ENCODE measurements at regions not wholly inside any gene's neighbourhood (a gene's known extent, or its start where the extent isn't known, plus 50 kb on each side); places are given as distances from the start of the nearest gene placed in this dataset.

DNA sequence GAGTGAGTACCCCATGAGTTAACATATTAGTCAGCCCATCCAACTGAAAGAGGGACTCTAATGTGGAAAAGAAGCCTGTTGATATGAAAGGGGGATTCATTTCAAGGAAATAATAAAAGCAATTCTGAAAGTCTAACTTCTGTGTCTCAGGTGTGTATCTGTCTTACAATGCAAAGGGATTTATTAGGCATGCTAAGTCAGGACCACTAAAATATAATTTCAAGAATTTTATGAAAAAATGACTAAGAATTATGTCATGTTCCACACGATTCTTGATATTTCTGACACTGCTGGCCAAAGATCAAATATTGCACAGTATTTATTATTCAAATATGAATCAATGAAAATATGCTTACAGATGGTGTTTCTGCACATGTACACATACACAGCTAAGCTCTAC, 130.8 kb downstream of the KLF12 start:
- no peak for DNase-seq (ENCODE audit: low read depth, low spot score)

DNA sequence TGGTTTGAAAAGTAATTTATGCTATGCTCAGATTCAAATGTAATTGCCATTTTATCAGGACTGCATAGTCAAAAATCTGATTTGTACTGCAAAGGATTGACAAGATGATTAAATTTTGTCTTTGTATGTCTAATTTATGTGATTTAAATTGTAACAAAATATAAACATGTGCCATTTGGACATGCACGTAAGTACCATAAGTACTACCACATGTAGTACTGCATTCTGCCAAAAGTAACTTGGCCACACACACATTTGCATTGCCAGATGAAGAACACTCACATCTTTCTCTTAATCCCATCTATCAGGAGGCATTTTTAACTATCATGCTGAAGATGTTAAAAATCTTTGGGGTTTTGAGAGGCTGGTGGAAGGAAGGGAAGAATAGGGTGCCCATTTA, 133.3 kb downstream of the KLF12 start:
- no peak for DNase-seq (ENCODE audit: low read depth, low spot score)

GRCh38 chr13:73998631-73999030, 135.6 kb downstream of the KLF12 start:
- no peak for DNase-seq (ENCODE audit: low read depth, low spot score)

DNA sequence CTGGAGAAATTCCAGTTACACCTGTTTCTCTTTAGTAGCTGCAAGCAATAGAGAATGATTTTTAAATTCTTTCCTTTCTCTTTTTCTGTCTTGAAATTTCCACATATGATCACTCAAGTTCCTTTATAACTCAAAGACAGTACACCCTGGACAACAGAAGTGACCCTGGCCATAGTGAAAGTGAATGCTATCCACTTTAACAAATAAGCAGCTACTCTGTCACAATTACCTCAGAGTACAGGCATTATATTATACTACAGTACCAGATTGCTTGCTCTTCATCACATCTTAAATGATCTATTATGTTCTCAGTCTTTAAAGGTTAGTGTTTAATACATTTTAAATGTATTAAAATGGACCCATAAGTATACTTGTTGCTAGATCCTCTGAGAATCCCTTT, 136.2 kb downstream of the KLF12 start:
- no peak for DNase-seq (ENCODE audit: low read depth, low spot score)

GRCh38 chr13:73996569-73996968, 137.6 kb downstream of the KLF12 start:
- DNase-seq (ENCODE audit: low read depth, low spot score) = no peak

DNA sequence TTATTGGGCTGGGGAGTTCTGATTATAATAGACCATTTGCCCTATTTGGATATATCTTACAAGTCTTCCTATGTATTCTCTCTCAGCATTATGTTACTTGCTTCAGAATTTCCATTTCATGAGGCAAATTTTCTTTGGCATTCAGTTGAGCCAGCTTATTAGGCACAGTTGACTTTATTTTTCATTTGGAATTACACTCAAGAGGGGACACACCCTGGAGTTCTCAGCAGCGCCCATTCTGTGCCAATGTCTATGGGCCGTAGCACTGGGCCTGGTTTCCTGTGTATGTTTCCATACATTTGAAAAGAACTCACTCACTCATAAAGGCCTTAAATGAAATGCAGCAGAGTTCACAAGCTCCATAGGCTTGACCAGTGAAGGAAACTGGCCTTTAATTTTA, 138.5 kb downstream of the KLF12 start:
- no peak for DNase-seq (ENCODE audit: low read depth, low spot score)

DNA sequence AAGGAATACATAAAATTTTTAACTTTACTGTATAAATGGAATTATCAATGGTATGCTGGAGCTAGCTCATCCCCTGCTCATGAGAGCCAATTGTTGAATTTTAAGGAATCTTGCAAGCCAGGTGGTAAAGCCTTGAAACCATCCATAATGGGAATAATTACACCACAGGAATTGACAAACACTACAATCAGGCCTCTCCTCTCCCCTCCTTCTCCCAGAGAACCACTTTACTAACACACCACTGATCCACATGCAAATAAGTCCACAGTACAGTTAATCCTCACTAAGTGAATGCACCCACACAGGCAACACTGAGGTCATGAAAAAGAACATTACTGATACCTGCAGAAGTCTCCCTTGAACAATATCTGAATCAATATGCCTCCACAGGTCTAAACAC, 140.5 kb downstream of the KLF12 start:
- DNase-seq (ENCODE audit: low read depth, low spot score) = no peak

DNA sequence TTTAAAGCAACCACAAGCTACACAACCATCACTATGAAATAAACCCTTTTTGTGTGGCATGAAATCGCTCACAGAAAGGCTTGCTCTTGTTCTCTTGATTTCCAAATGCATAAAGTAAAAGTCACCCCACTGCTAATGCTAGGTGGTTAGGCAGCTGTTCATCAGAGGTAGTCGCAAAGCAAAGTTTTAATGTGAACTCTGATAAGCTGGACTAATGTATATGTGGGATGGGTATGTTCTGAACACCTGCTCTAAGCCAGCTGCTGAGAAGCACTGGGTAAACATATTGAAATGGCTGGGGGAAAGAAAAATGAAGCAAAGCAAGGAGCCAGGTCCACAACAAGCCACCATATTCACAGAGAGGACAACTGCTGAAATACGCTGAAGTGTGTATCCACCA, 142.3 kb downstream of the KLF12 start:
- no peak for DNase-seq (ENCODE audit: low read depth, low spot score)

DNA sequence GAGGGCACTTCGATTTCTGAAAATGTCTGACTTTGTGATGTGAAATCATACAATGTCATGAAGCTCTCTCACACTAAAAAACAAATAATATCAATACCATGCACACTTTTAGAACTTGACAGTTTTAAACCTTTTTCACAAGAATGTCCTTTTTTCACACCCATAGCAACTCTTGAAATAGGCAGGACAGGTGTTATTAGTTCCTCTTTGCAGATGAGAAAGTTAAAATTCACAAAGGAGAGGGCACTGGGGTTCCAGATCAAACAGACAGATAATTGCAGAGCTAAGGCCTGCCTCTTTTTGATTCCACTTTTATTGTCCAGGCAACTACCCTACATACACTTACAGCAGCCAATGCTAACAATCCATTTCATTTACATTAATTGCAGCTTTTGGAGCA, 142.8 kb downstream of the KLF12 start:
- DNase-seq (ENCODE audit: low read depth, low spot score) = no peak

GRCh38 chr13:73989244-73989843, 144.9 kb downstream of the KLF12 start:
- DNase-seq (ENCODE audit: low read depth, low spot score) = no peak

- DNase-seq (ENCODE audit: low read depth, low spot score) = no peak
These were observed 145.7 kb downstream of the KLF12 start for GRCh38 chr13:73988461-73988860.

- no peak for DNase-seq (ENCODE audit: low read depth, low spot score)
These were observed 146.6 kb downstream of the KLF12 start for GRCh38 chr13:73987618-73988017.

DNA sequence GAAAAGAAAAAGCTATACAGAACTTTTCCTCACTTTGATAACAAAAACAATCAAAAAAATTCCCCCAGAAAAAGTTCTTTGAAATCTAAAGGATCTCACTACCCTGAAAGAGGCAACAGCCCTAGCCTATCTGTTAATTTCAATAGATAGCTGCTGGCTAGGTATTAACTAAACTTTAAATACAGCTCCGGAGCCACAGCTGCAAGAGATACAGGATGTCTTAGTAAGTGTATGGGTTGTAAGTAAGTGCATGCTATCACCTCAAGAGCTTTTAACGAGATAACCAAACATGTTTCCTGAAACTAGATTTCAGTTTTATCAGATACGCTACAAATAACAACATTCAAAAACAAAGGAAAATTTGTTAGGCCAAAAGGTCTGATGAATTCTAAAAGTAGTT, 148.4 kb downstream of the KLF12 start:
- no peak for DNase-seq (ENCODE audit: low read depth, low spot score)

GRCh38 chr13:73984949-73985691, 149.1 kb downstream of the KLF12 start:
- no peak for DNase-seq (ENCODE audit: low read depth, low spot score)

GRCh38 chr13:73984201-73984600, 150.0 kb downstream of the KLF12 start:
- no peak for DNase-seq (ENCODE audit: low read depth, low spot score)

DNA sequence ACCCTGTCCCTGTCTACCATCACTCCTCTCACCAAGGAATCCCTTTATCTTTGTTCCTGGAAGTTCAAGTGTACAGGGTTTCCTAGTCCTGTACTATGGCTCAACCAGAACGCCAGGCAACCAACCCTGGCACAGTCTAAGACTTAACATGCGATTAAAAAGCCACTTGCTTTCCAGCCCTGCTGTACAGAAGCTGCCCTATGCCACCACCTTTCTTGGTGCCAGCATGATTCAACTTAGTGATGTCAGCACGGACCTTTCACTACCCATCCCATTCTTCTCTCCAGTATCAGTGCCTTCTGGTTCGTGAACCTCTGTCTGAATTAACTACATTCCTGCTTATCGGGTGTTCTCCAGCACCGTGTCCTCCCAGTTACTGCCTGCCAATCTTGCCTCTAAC, 151.1 kb downstream of the KLF12 start:
- DNase-seq (ENCODE audit: low read depth, low spot score) = no peak

- no peak for DNase-seq (ENCODE audit: low read depth, low spot score)
These were observed 152.6 kb downstream of the KLF12 start for GRCh38 chr13:73981595-73981994.

- DNase-seq (ENCODE audit: low read depth, low spot score) = no peak
These were observed 158.4 kb downstream of the KLF12 start for GRCh38 chr13:73975767-73976166.

- no peak for DNase-seq (ENCODE audit: low read depth, low spot score)
These were observed 160.2 kb downstream of the KLF12 start for GRCh38 chr13:73974051-73974450.

DNA sequence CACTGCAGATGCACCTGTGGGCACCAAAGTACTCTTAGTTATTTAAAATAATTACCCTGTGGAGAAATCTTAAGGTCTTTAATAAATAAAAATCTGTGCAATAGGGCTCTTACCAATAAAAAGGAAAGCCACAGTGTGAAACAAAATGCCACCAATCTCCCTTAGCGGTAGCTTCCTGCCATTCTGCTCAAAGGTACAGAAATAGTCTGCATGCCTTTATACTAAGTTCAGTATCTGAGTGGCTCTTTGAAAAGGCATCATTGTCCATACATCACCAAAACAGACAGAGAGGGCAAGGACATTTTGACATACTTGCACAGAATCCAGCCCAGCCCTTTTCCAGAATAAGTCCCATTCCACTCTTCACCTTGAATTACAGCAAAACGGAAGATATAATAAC, 161.0 kb downstream of the KLF12 start:
- no peak for DNase-seq (ENCODE audit: low read depth, low spot score)

GRCh38 chr13:73972545-73972944, 161.7 kb downstream of the KLF12 start:
- no peak for DNase-seq (ENCODE audit: low read depth, low spot score)

- no peak for DNase-seq (ENCODE audit: low read depth, low spot score)
These were observed 162.7 kb downstream of the KLF12 start for GRCh38 chr13:73971481-73971880.

DNA sequence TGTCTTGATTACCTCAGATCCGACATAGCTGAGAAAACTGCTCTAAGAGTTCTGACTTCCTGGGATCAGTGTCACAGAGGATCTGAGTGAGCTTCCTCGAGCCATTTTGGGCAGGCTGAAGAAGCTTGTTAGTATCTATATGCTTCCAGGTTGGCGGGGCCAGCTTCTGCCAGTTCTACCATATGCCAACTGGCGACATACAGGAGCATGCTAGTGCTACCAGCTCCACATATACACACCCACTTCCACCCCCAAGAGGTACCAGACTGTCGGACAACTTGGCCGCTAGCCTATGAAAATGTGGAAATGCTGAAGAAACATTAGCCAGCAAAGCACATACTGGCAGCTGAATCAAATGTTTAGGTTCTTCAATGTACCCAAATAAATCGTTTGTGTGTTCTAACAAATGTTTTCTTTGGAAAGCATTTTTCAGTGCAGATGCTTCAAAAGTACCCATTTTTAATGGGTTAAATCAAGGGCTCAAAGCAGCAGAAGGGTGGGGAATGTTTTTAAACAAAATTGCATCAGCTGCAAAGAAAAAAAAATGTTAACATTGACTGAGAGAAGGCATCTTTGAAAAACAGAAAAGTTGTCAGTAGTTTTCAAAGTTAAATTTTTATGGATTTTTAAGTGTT, 163.7 kb downstream of the KLF12 start:
- no peak for DNase-seq (ENCODE audit: low read depth, low spot score)

All from ELF-1 (cell line).